GM23248 (cell line): ENCODE measurements at regions not wholly inside any gene's neighbourhood (a gene's known extent, or its start where the extent isn't known, plus 50 kb on each side); places are given as distances from the start of the nearest gene placed in this dataset.

Source experiments
- EZH2 ChIP-seq: fragments of 200-600 bp; sonication (generic); IDR thresholded peaks from 2 replicates; pipeline ENCODE4 v1.6.1; 2018; ENCODE audit warnings: antibody characterized with exemption, mild to moderate bottlenecking; ENCODE audit not compliant: insufficient read depth, poor library complexity, severe bottlenecking
- EZH2phosphoT487 ChIP-seq: fragments of 200-600 bp; sonication (generic); IDR thresholded peaks from 2 replicates; pipeline ENCODE4 v1.6.1; 2018; ENCODE audit warnings: antibody characterized with exemption, moderate library complexity, mild to moderate bottlenecking, low read depth; ENCODE audit not compliant: insufficient read depth

GRCh38 chr13:33403807-33404362, 118.3 kb upstream of the STARD13 start:
- TF ChIP-seq EZH2 (no peak), EZH2phosphoT487 (no peak)
